ENCODE measurements at regions not wholly inside any gene's neighbourhood (a gene's known extent, or its start where the extent isn't known, plus 50 kb on each side); places are given as distances from the start of the nearest gene placed in this dataset.
"Not testable (repeated sequence)": the region's sequence is repeated elsewhere in the genome, so short reads cannot be mapped to it uniquely, and the experiment has no call there.

DNA sequence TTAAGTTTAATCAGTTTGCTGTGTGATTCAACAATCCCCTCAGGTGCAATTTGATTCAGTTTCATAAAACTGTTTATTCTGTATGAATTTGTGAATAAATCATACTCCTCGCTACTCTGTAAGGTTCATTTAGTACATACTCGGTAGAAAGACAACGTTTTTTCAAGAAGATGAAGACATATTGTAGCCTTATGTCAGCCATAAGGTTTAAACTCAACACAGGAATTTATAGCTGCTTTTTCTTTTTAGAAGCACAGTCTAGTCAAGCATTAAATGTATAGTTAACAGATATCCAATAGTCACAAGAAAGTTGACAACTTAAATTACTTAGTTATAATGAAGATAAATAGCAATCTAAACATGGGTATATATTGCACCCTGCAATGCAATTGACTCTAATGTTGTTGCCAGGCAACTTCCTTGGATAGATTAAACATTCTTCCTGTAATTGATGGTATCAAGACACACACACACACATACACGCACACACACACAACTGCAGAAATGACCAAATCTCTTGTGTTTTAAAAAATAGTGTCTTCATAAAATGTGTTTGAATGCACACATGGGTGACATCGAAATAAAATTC lies 151.5 kb upstream of the MGAT4C start:
- no peaks in the 10 kb centered on the region for H3K4me1 ChIP-seq (ENCODE audit: control insufficient read depth, insufficient read depth, low read depth, low read length)
- H3K18ac ChIP-seq (ENCODE audit: low read depth in 1 of 2, low read length in 2 of 2): no peak overlapping the region
- no peak overlapping the region for H2BK15ac ChIP-seq (ENCODE audit: low read depth, poor library complexity, severe bottlenecking)
- no peak overlapping the region for H4K8ac ChIP-seq (ENCODE audit: low read length)
- no peak overlapping the region for H3K9ac ChIP-seq (ENCODE audit: low read length)
- no peak overlapping the region for H3K14ac ChIP-seq (ENCODE audit: low read length in 2 of 2)
- WGBS: no CpG with 5 or more reads among the region's 5 CpGs
- no peak for DNase-seq
- H3K4me2 ChIP-seq (ENCODE audit: low read length, poor library complexity, severe bottlenecking): no peak overlapping the region
- H2BK5ac ChIP-seq (ENCODE audit: low read depth, low read length, poor library complexity, severe bottlenecking): no peak overlapping the region
- H3K36me3 ChIP-seq (ENCODE audit: control insufficient read depth in 1 of 2, insufficient read depth in 2 of 2, low read depth in 1 of 2, low read length in 2 of 2): no peaks in the 10 kb centered on the region
- H3K9me3 ChIP-seq (ENCODE audit: control insufficient read depth, low read length): peaks cover 6% of the 10 kb centered on the region
- H2AK5ac ChIP-seq (ENCODE audit: low read length, severe bottlenecking): no peak overlapping the region
- no peak overlapping the region for H3K4ac ChIP-seq (ENCODE audit: low read depth in 1 of 2, low read length in 2 of 2)
- no peaks in the 10 kb centered on the region for H3K79me1 ChIP-seq (replicated peaks; ENCODE audit: low read length, poor library complexity, severe bottlenecking)
- H3K27me3 ChIP-seq (ENCODE audit: control insufficient read depth in 1 of 2, insufficient read depth in 1 of 2, low read length in 2 of 2): no peaks in the 10 kb centered on the region
- no peak overlapping the region for H3K27ac ChIP-seq (ENCODE audit: low read length, poor library complexity, severe bottlenecking)
- no peak overlapping the region for H2BK12ac ChIP-seq (ENCODE audit: low read length in 2 of 2)
- H2AFZ ChIP-seq (ENCODE audit: low read depth, low read length): no peak overlapping the region
- H3K4me3 ChIP-seq (ENCODE audit: insufficient read depth in 1 of 2, low read depth in 1 of 2, low read length in 2 of 2): no peak overlapping the region
- H2BK120ac ChIP-seq (ENCODE audit: low read depth, low read length): no peak overlapping the region
- no peak overlapping the region for H3K23ac ChIP-seq (ENCODE audit: low read length in 2 of 2)
- no peak overlapping the region for H4K91ac ChIP-seq (ENCODE audit: low read length)

GRCh38 chr12:86389949-86390348 lies 133.8 kb upstream of the MGAT4C start:
- no peak overlapping the region for H3K9ac ChIP-seq (ENCODE audit: low read length)
- no peak overlapping the region for H4K91ac ChIP-seq (ENCODE audit: low read length)
- H3K4me3 ChIP-seq (ENCODE audit: insufficient read depth in 1 of 2, low read depth in 1 of 2, low read length in 2 of 2): no peak overlapping the region
- no peak overlapping the region for H2AK5ac ChIP-seq (ENCODE audit: low read length, severe bottlenecking)
- H2BK5ac ChIP-seq (ENCODE audit: low read depth, low read length, poor library complexity, severe bottlenecking): no peak overlapping the region
- no peaks in the 10 kb centered on the region for H3K79me1 ChIP-seq (replicated peaks; ENCODE audit: low read length, poor library complexity, severe bottlenecking)
- whole genome bisulfite sequencing: 93% methylated on average over 1 of the region's 2 CpGs
- no peak overlapping the region for H4K8ac ChIP-seq (ENCODE audit: low read length)
- no peaks in the 10 kb centered on the region for H3K4me1 ChIP-seq (ENCODE audit: control insufficient read depth, insufficient read depth, low read depth, low read length)
- no peak overlapping the region for H2BK15ac ChIP-seq (ENCODE audit: low read depth, poor library complexity, severe bottlenecking)
- H3K36me3 ChIP-seq (ENCODE audit: control insufficient read depth in 1 of 2, insufficient read depth in 2 of 2, low read depth in 1 of 2, low read length in 2 of 2): no peaks in the 10 kb centered on the region
- H3K14ac ChIP-seq (ENCODE audit: low read length in 2 of 2): no peak overlapping the region
- H3K27me3 ChIP-seq (ENCODE audit: control insufficient read depth in 1 of 2, insufficient read depth in 1 of 2, low read length in 2 of 2): no peaks in the 10 kb centered on the region
- no peak overlapping the region for H2AFZ ChIP-seq (ENCODE audit: low read depth, low read length)
- no peak overlapping the region for H3K23ac ChIP-seq (ENCODE audit: low read length in 2 of 2)
- H3K9me3 ChIP-seq (ENCODE audit: control insufficient read depth, low read length): no peaks in the 10 kb centered on the region
- no peak overlapping the region for H3K27ac ChIP-seq (ENCODE audit: low read length, poor library complexity, severe bottlenecking)
- H3K4ac ChIP-seq (ENCODE audit: low read depth in 1 of 2, low read length in 2 of 2): no peak overlapping the region
- H2BK120ac ChIP-seq (ENCODE audit: low read depth, low read length): no peak overlapping the region
- H3K4me2 ChIP-seq (ENCODE audit: low read length, poor library complexity, severe bottlenecking): no peak overlapping the region
- DNase-seq: peak; percentile 3
- no peak overlapping the region for H2BK12ac ChIP-seq (ENCODE audit: low read length in 2 of 2)
- no peak overlapping the region for H3K18ac ChIP-seq (ENCODE audit: low read depth in 1 of 2, low read length in 2 of 2)

GRCh38 chr12:86387591-86388145 lies 131.5 kb upstream of the MGAT4C start:
- Histone ChIP-seq H3K9me3 (ENCODE audit: control insufficient read depth, low read length) (peaks cover 3% of the 10 kb centered on the region), H3K4me3 (ENCODE audit: insufficient read depth in 1 of 2, low read depth in 1 of 2, low read length in 2 of 2) (no peak overlapping the region), H3K4ac (ENCODE audit: low read depth in 1 of 2, low read length in 2 of 2) (no peak overlapping the region), H3K23ac (ENCODE audit: low read length in 2 of 2) (no peak overlapping the region), H3K27me3 (ENCODE audit: control insufficient read depth in 1 of 2, insufficient read depth in 1 of 2, low read length in 2 of 2) (no peaks in the 10 kb centered on the region), H2BK120ac (ENCODE audit: low read depth, low read length) (no peak overlapping the region), H3K27ac (ENCODE audit: low read length, poor library complexity, severe bottlenecking) (no peak overlapping the region), H2BK5ac (ENCODE audit: low read depth, low read length, poor library complexity, severe bottlenecking) (no peak overlapping the region), H4K91ac (ENCODE audit: low read length) (no peak overlapping the region), H4K8ac (ENCODE audit: low read length) (no peak overlapping the region), H2AFZ (ENCODE audit: low read depth, low read length) (no peak overlapping the region), H3K9ac (ENCODE audit: low read length) (no peak overlapping the region), H3K14ac (ENCODE audit: low read length in 2 of 2) (no peak overlapping the region), H2AK5ac (ENCODE audit: low read length, severe bottlenecking) (no peak overlapping the region), H3K36me3 (ENCODE audit: control insufficient read depth in 1 of 2, insufficient read depth in 2 of 2, low read depth in 1 of 2, low read length in 2 of 2) (no peaks in the 10 kb centered on the region), H3K4me2 (ENCODE audit: low read length, poor library complexity, severe bottlenecking) (no peak overlapping the region), H3K79me1 (replicated peaks; ENCODE audit: low read length, poor library complexity, severe bottlenecking) (no peaks in the 10 kb centered on the region), H3K18ac (ENCODE audit: low read depth in 1 of 2, low read length in 2 of 2) (no peak overlapping the region), H2BK12ac (ENCODE audit: low read length in 2 of 2) (no peak overlapping the region), H2BK15ac (ENCODE audit: low read depth, poor library complexity, severe bottlenecking) (no peak overlapping the region), H3K4me1 (ENCODE audit: control insufficient read depth, insufficient read depth, low read depth, low read length) (no peaks in the 10 kb centered on the region)
- WGBS: 100% methylated on average over 1 of the region's 1 CpG
- no peak for DNase-seq

GRCh38 chr12:86383759-86384158 lies 127.6 kb upstream of the MGAT4C start:
- not testable (repeated sequence) for H3K4me3 ChIP-seq (ENCODE audit: insufficient read depth in 1 of 2, low read depth in 1 of 2, low read length in 2 of 2); DNase-seq; H3K14ac ChIP-seq (ENCODE audit: low read length in 2 of 2); H3K4me1 ChIP-seq (ENCODE audit: control insufficient read depth, insufficient read depth, low read depth, low read length); H3K36me3 ChIP-seq (ENCODE audit: control insufficient read depth in 1 of 2, insufficient read depth in 2 of 2, low read depth in 1 of 2, low read length in 2 of 2); H3K4me2 ChIP-seq (ENCODE audit: low read length, poor library complexity, severe bottlenecking); H2BK120ac ChIP-seq (ENCODE audit: low read depth, low read length); H3K9me3 ChIP-seq (ENCODE audit: control insufficient read depth, low read length); H3K23ac ChIP-seq (ENCODE audit: low read length in 2 of 2); H3K4ac ChIP-seq (ENCODE audit: low read depth in 1 of 2, low read length in 2 of 2); H3K9ac ChIP-seq (ENCODE audit: low read length); H2AFZ ChIP-seq (ENCODE audit: low read depth, low read length); H4K8ac ChIP-seq (ENCODE audit: low read length); H4K91ac ChIP-seq (ENCODE audit: low read length); H3K18ac ChIP-seq (ENCODE audit: low read depth in 1 of 2, low read length in 2 of 2); H3K27me3 ChIP-seq (ENCODE audit: control insufficient read depth in 1 of 2, insufficient read depth in 1 of 2, low read length in 2 of 2); H3K27ac ChIP-seq (ENCODE audit: low read length, poor library complexity, severe bottlenecking); H2BK5ac ChIP-seq (ENCODE audit: low read depth, low read length, poor library complexity, severe bottlenecking); H3K79me1 ChIP-seq (replicated peaks; ENCODE audit: low read length, poor library complexity, severe bottlenecking); H2BK12ac ChIP-seq (ENCODE audit: low read length in 2 of 2); H2BK15ac ChIP-seq (ENCODE audit: low read depth, poor library complexity, severe bottlenecking); H2AK5ac ChIP-seq (ENCODE audit: low read length, severe bottlenecking)
- 98% methylated on average over 3 of the region's 3 CpGs for WGBS

Data from mesenchymal stem cell (in vitro differentiated cells and primary cell).